ENCODE measurements at regions not wholly inside any gene's neighbourhood (a gene's known extent, or its start where the extent isn't known, plus 50 kb on each side); places are given as distances from the start of the nearest gene placed in this dataset.

- Mint-ChIP-seq H3K9me3 (ENCODE audit: unreplicated experiment) (no peaks in the 10 kb centered on the region), H3K4me3 (ENCODE audit: unreplicated experiment) (no peak overlapping the region), H3K27ac (ENCODE audit: unreplicated experiment) (no peak overlapping the region), H3K36me3 (ENCODE audit: low read depth, unreplicated experiment) (peaks cover 4% of the 10 kb centered on the region), H3K27me3 (ENCODE audit: unreplicated experiment) (no peaks in the 10 kb centered on the region), H3K4me1 (ENCODE audit: unreplicated experiment) (no peaks in the 10 kb centered on the region)
- no peak for DNase-seq (ENCODE audit: low spot score)
- TF ChIP-seq CTCF (IDR thresholded peaks at IDR 0.05; ENCODE audit: unreplicated experiment): no peak
Observed at GRCh38 chr12:24389394-24389793, 439.9 kb upstream of the SOX5 start.

- TF ChIP-seq CTCF (IDR thresholded peaks at IDR 0.05; ENCODE audit: unreplicated experiment): no peak
- no peak overlapping the region for H3K4me3 Mint-ChIP-seq (ENCODE audit: unreplicated experiment)
- no peak for DNase-seq (ENCODE audit: low spot score)
- no peaks in the 10 kb centered on the region for H3K27me3 Mint-ChIP-seq (ENCODE audit: unreplicated experiment)
- peaks cover 4% of the 10 kb centered on the region for H3K36me3 Mint-ChIP-seq (ENCODE audit: low read depth, unreplicated experiment)
- H3K27ac Mint-ChIP-seq (ENCODE audit: unreplicated experiment): no peak overlapping the region
- no peaks in the 10 kb centered on the region for H3K4me1 Mint-ChIP-seq (ENCODE audit: unreplicated experiment)
- H3K9me3 Mint-ChIP-seq (ENCODE audit: unreplicated experiment): no peaks in the 10 kb centered on the region
Observed at GRCh38 chr12:24387381-24387780, 437.9 kb upstream of the SOX5 start.

- H3K27me3 Mint-ChIP-seq (ENCODE audit: unreplicated experiment): no peaks in the 10 kb centered on the region
- no peak overlapping the region for H3K4me3 Mint-ChIP-seq (ENCODE audit: unreplicated experiment)
- H3K27ac Mint-ChIP-seq (ENCODE audit: unreplicated experiment): no peak overlapping the region
- no peaks in the 10 kb centered on the region for H3K4me1 Mint-ChIP-seq (ENCODE audit: unreplicated experiment)
- H3K9me3 Mint-ChIP-seq (ENCODE audit: unreplicated experiment): no peaks in the 10 kb centered on the region
- TF ChIP-seq CTCF (IDR thresholded peaks at IDR 0.05; ENCODE audit: unreplicated experiment): no peak
- no peaks in the 10 kb centered on the region for H3K36me3 Mint-ChIP-seq (ENCODE audit: low read depth, unreplicated experiment)
- no peak for DNase-seq (ENCODE audit: low spot score)
Observed at GRCh38 chr12:24386836-24387235, 437.4 kb upstream of the SOX5 start.

GRCh38 chr12:24381790-24382189 is 432.3 kb upstream of the SOX5 start:
- TF ChIP-seq CTCF (IDR thresholded peaks at IDR 0.05; ENCODE audit: unreplicated experiment): no peak
- Mint-ChIP-seq H3K27ac (ENCODE audit: unreplicated experiment) (no peak overlapping the region), H3K4me3 (ENCODE audit: unreplicated experiment) (no peak overlapping the region), H3K36me3 (ENCODE audit: low read depth, unreplicated experiment) (no peaks in the 10 kb centered on the region), H3K27me3 (ENCODE audit: unreplicated experiment) (no peaks in the 10 kb centered on the region), H3K9me3 (ENCODE audit: unreplicated experiment) (no peaks in the 10 kb centered on the region), H3K4me1 (ENCODE audit: unreplicated experiment) (no peaks in the 10 kb centered on the region)
- DNase-seq (ENCODE audit: low spot score): no peak

- Mint-ChIP-seq H3K27ac (ENCODE audit: unreplicated experiment) (no peak overlapping the region), H3K4me1 (ENCODE audit: unreplicated experiment) (no peaks in the 10 kb centered on the region), H3K27me3 (ENCODE audit: unreplicated experiment) (no peaks in the 10 kb centered on the region), H3K4me3 (ENCODE audit: unreplicated experiment) (no peak overlapping the region), H3K36me3 (ENCODE audit: low read depth, unreplicated experiment) (no peaks in the 10 kb centered on the region), H3K9me3 (ENCODE audit: unreplicated experiment) (no peaks in the 10 kb centered on the region)
- no peak for DNase-seq (ENCODE audit: low spot score)
- TF ChIP-seq CTCF (IDR thresholded peaks at IDR 0.05; ENCODE audit: unreplicated experiment): no peak
Observed at GRCh38 chr12:24379861-24380521, 430.5 kb upstream of the SOX5 start.

All from endothelial cell (in vitro differentiated cells).